HCT116 (cell line): ENCODE measurements at regions not wholly inside any gene's neighbourhood (a gene's known extent, or its start where the extent isn't known, plus 50 kb on each side); places are given as distances from the start of the nearest gene placed in this dataset.

Experiments
- ATAC-seq: fragments of 200-7000 bp; cut with Tn5 transposase; 2 replicates; pipeline ENCODE4 v1.9.1; 2020; ENCODE audit warnings: mild to moderate bottlenecking, moderate library complexity
- BruUV-seq: library from RNA; stranded (reverse); fragments of 400-500 nt; replicated peaks from 2 replicates; lab custom pipeline; 2021; lab: Mats Ljungman, UMichigan
- CTCF ChIA-PET: fragments of 300-600 bp; sonication (Branson Sonifier 250); formaldehyde crosslinking; loops from one replicate; lab custom pipeline; 2021; ENCODE audit warnings: antibody characterized with exemption; lab: Charles Lee
- POLR2A ChIA-PET: fragments of 300-600, 350-600 bp; sonication (Branson Sonifier 250); formaldehyde crosslinking; loops from one replicate; lab custom pipeline; 2021; ENCODE audit warnings: antibody characterized with exemption; lab: Charles Lee
- RAD21 ChIA-PET, 2 experiments: fragments of 300-600 bp; sonication (Branson Sonifier 250); formaldehyde crosslinking; loops; one replicate each; lab custom pipeline; 2023; ENCODE audit warnings: low total read pairs in 2 of 2; ENCODE audit not compliant: uncharacterized antibody in 2 of 2, unreplicated experiment in 2 of 2, low non-redundant PET in 1 of 2; lab: Charles Lee
- DNase-seq: peaks from one replicate; pipeline ENCODE4 v3.0.0-alpha.2; 2010; ENCODE audit warnings: low read depth, low spot score
- H2AFZ ChIP-seq: fragments of 200-600 bp; shearing (Covaris generic), sonication (generic); 2 replicates; pipeline ENCODE4 v1.6.1; 2017; ENCODE audit warnings: low read depth, mixed run types, mixed read lengths, antibody characterized with exemption, low read length; ENCODE audit not compliant: poor library complexity, severe bottlenecking
- H3K27ac ChIP-seq: 2 replicates; pipeline ENCODE4 v1.5.1; 2012; ENCODE audit warnings: low read depth, low read length
- H3K27me3 ChIP-seq: fragments of 200-600 bp; sonication (generic); 2 replicates; pipeline ENCODE4 v1.6.1; 2016; ENCODE audit warnings: mixed run types, low read length, mixed read lengths; ENCODE audit not compliant: insufficient read depth
- H3K36me3 ChIP-seq, 2 experiments: fragments of 200-500 bp in 1 of 2; fragments of 200-600 bp in 1 of 2; sonication (Bioruptor generic) in 1 of 2; sonication (generic) in 1 of 2; 2 replicates each; pipeline versions ENCODE4 v1.5.1 to v1.6.1; 2014 to 2016; ENCODE audit warnings: low read length in 2 of 2, inconsistent platforms in 1 of 2, mixed read lengths in 1 of 2, mixed run types in 1 of 2; ENCODE audit not compliant: insufficient read depth in 2 of 2, control insufficient read depth in 1 of 2
- H3K4me1 ChIP-seq, 2 experiments: fragments of 200-600 bp in 1 of 2; sonication (generic) in 1 of 2; 2 replicates each; pipeline versions ENCODE4 v1.5.1 to v1.6.1; 2012 to 2017; ENCODE audit warnings: low read length in 2 of 2, inconsistent platforms in 1 of 2, mild to moderate bottlenecking in 1 of 2, mixed read lengths in 1 of 2, mixed run types in 1 of 2, moderate library complexity in 1 of 2; ENCODE audit not compliant: insufficient read depth in 2 of 2, control insufficient read depth in 1 of 2
- H3K4me2 ChIP-seq: fragments of 200-600 bp; sonication (generic); 2 replicates; pipeline ENCODE4 v1.6.1; 2017; ENCODE audit warnings: mixed run types, low read length, mixed read lengths
- H3K4me3 ChIP-seq, 2 experiments: fragments of 200-600 bp in 1 of 2; sonication (generic) in 1 of 2; replicated peaks in 1 of 2; 2 replicates each; pipeline ENCODE4 v1.5.1; 2011 to 2016; ENCODE audit warnings: low read length in 2 of 2, control low read depth in 1 of 2, low read depth in 1 of 2, mild to moderate bottlenecking in 1 of 2, mixed read lengths in 1 of 2, mixed run types in 1 of 2
- H3K79me2 ChIP-seq: fragments of 200-600 bp; sonication (generic); 2 replicates; pipeline ENCODE4 v1.6.1; 2017; ENCODE audit warnings: mild to moderate bottlenecking, mixed run types, low read length, moderate library complexity, mixed read lengths; ENCODE audit not compliant: insufficient read depth
- H3K9ac ChIP-seq: fragments of 200-600 bp; sonication (generic); 2 replicates; pipeline ENCODE4 v1.6.1; 2016; ENCODE audit warnings: low read length, mixed read lengths
- H3K9me2 ChIP-seq: fragments of 200-600 bp; sonication (generic), shearing (Covaris generic); 2 replicates; pipeline ENCODE4 v1.6.1; 2017; ENCODE audit warnings: mixed run types, mild to moderate bottlenecking, moderate library complexity; ENCODE audit not compliant: insufficient read depth
- H3K9me3 ChIP-seq, 2 experiments: fragments of 200-500 bp in 1 of 2; fragments of 200-600 bp in 1 of 2; sonication (Bioruptor generic) in 1 of 2; sonication (generic) in 1 of 2; 2 replicates each; pipeline ENCODE4 v1.6.1; 2014 to 2017; ENCODE audit warnings: low read length in 2 of 2, mixed read lengths in 2 of 2, inconsistent platforms in 1 of 2, low read depth in 1 of 2, mild to moderate bottlenecking in 1 of 2, mixed run types in 1 of 2, moderate library complexity in 1 of 2; ENCODE audit not compliant: control insufficient read depth in 1 of 2, insufficient read depth in 1 of 2
- H4K20me1 ChIP-seq: fragments of 200-600 bp; sonication (generic), shearing (Covaris generic); 2 replicates; pipeline ENCODE4 v1.6.1; 2017; ENCODE audit warnings: mixed run types, mild to moderate bottlenecking, moderate library complexity; ENCODE audit not compliant: insufficient read depth
- EGR1 ChIP-seq: IDR thresholded peaks from 2 replicates; pipeline ENCODE4 v1.6.1; 2012; ENCODE audit warnings: low read depth
- YY1 ChIP-seq: IDR thresholded peaks from 2 replicates; pipeline ENCODE4 v1.6.1; 2011; ENCODE audit warnings: low read length, low read depth, moderate library complexity, mild to moderate bottlenecking; ENCODE audit not compliant: insufficient replicate concordance; ENCODE audit errors: extremely low read depth
- ZFX ChIP-seq: fragments of 450-650 bp; IDR thresholded peaks from 2 replicates; pipeline ENCODE4 v1.6.1; 2017
- ZNF274 ChIP-seq: fragments of 200-500 bp; sonication (Bioruptor generic); IDR thresholded peaks from 2 replicates; pipeline ENCODE4 v1.6.1; 2014; ENCODE audit warnings: mild to moderate bottlenecking, low read depth, low read length, inconsistent platforms
- intact Hi-C: fragments of 100-400 bp; cut with micrococcal nuclease; formaldehyde crosslinking; loops from 2 replicates; pipeline ENCODE4 v1.10.0; 2022
- TF ChIP-seq, protein P1 (sequence below): IDR thresholded peaks from 2 replicates; pipeline ENCODE4 v1.6.1; 2011; ENCODE audit warnings: mild to moderate bottlenecking, low read length, moderate library complexity; ENCODE audit not compliant: insufficient replicate concordance; ENCODE audit errors: extremely low read depth
- TF ChIP-seq, protein P2 (sequence below): IDR thresholded peaks from 2 replicates; pipeline ENCODE4 v1.6.1; 2012
- TF ChIP-seq, protein P3 (sequence below): IDR thresholded peaks from 2 replicates; pipeline ENCODE4 v1.6.1; 2012
- TF ChIP-seq, protein P4 (sequence below), 3 experiments: fragments of 200-600 bp in 1 of 3; sonication (generic) in 1 of 3; IDR thresholded peaks in 2 of 3; conservative IDR thresholded peaks in 1 of 3; 2 replicates each; pipeline ENCODE4 v1.5.1; 2012 to 2017; ENCODE audit warnings: low read depth in 2 of 3, low read length in 2 of 3, antibody characterized with exemption in 1 of 3, borderline replicate concordance in 1 of 3, control low read depth in 1 of 3, mild to moderate bottlenecking in 1 of 3, mixed read lengths in 1 of 3, mixed run types in 1 of 3, moderate library complexity in 1 of 3; ENCODE audit not compliant: insufficient read depth in 1 of 3

DNA sequence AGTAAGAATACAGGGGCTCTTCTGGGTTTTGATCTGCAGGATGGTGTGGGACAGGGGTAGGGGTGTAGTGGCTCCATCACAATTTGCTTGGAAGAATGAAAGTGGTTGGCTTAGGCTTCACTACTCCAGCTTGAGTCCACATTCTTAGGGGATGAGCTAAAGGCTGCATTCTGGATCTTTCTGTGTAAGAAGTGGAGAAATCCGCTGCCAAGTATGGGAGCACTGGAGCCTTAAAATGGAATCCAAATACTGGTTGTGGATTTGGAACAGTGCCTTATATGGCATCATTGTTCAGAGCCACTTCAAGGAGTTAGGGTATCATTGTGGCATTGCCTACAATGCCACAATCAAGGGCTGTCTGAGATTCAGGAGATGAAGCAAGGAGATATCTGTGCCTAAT is 187.1 kb downstream of the LMO4 start:
- no peaks in the 10 kb centered on the region for H4K20me1 ChIP-seq
- no peak overlapping the region for H3K27ac ChIP-seq
- no TSS peak for BruUV-seq
- ChIA-PET RAD21 (no interaction called here), CTCF (no interaction called here), POLR2A (no interaction called here)
- no peak overlapping the region for H3K4me3 ChIP-seq
- H3K4me2 ChIP-seq = no peak overlapping the region
- H3K27me3 ChIP-seq = no peaks in the 10 kb centered on the region
- intact Hi-C loops = no loop called here
- H3K4me1 ChIP-seq = no peaks in the 10 kb centered on the region
- TF ChIP-seq, protein P1, sequence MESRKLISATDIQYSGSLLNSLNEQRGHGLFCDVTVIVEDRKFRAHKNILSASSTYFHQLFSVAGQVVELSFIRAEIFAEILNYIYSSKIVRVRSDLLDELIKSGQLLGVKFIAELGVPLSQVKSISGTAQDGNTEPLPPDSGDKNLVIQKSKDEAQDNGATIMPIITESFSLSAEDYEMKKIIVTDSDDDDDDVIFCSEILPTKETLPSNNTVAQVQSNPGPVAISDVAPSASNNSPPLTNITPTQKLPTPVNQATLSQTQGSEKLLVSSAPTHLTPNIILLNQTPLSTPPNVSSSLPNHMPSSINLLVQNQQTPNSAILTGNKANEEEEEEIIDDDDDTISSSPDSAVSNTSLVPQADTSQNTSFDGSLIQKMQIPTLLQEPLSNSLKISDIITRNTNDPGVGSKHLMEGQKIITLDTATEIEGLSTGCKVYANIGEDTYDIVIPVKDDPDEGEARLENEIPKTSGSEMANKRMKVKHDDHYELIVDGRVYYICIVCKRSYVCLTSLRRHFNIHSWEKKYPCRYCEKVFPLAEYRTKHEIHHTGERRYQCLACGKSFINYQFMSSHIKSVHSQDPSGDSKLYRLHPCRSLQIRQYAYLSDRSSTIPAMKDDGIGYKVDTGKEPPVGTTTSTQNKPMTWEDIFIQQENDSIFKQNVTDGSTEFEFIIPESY = no peak
- TF ChIP-seq ZFX (no peak), ZNF274 (no peak), EGR1 (no peak), YY1 (no peak)
- TF ChIP-seq, protein P2, sequence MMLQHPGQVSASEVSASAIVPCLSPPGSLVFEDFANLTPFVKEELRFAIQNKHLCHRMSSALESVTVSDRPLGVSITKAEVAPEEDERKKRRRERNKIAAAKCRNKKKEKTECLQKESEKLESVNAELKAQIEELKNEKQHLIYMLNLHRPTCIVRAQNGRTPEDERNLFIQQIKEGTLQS = no peak
- TF ChIP-seq, protein P3, sequence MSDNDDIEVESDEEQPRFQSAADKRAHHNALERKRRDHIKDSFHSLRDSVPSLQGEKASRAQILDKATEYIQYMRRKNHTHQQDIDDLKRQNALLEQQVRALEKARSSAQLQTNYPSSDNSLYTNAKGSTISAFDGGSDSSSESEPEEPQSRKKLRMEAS = no peak
- TF ChIP-seq, protein P4, sequence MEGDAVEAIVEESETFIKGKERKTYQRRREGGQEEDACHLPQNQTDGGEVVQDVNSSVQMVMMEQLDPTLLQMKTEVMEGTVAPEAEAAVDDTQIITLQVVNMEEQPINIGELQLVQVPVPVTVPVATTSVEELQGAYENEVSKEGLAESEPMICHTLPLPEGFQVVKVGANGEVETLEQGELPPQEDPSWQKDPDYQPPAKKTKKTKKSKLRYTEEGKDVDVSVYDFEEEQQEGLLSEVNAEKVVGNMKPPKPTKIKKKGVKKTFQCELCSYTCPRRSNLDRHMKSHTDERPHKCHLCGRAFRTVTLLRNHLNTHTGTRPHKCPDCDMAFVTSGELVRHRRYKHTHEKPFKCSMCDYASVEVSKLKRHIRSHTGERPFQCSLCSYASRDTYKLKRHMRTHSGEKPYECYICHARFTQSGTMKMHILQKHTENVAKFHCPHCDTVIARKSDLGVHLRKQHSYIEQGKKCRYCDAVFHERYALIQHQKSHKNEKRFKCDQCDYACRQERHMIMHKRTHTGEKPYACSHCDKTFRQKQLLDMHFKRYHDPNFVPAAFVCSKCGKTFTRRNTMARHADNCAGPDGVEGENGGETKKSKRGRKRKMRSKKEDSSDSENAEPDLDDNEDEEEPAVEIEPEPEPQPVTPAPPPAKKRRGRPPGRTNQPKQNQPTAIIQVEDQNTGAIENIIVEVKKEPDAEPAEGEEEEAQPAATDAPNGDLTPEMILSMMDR (IDR thresholded peaks at IDR 0.05 in 2 of 3, conservative IDR thresholded peaks at IDR 0.05 in 1 of 3; ENCODE audit: borderline replicate concordance in 1 of 3, insufficient read depth in 1 of 3, low read depth in 2 of 3, low read length in 2 of 3) = no peak
- no peak overlapping the region for H2AFZ ChIP-seq
- no peak overlapping the region for H3K9ac ChIP-seq
- ATAC-seq (no peak), DNase-seq (no peak)
- no peaks in the 10 kb centered on the region for H3K36me3 ChIP-seq
- H3K9me3 ChIP-seq = no peaks in the 10 kb centered on the region
- no peaks in the 10 kb centered on the region for H3K9me2 ChIP-seq
- no peaks in the 10 kb centered on the region for H3K79me2 ChIP-seq
